HUDEP-2 (cell line): ENCODE measurements at regions not wholly inside any gene's neighbourhood (a gene's known extent, or its start where the extent isn't known, plus 50 kb on each side); places are given as distances from the start of the nearest gene placed in this dataset.
"Not testable (repeated sequence)": the region's sequence is repeated elsewhere in the genome, so short reads cannot be mapped to it uniquely, and the experiment has no call there.

Experiments used
- DNase-seq, 76 experiments: peaks; one replicate each; lab custom pipeline; 2025; ENCODE audit not compliant: unreplicated experiment in 76 of 76; lab: John Stamatoyannopoulos, UW

GRCh38 chr6:168840299-168840698 lies 399.3 kb downstream of the SMOC2 start:
- DNase-seq, result not testable (repeated sequence)

GRCh38 chr6:168838037-168838399 lies 397.0 kb downstream of the SMOC2 start:
- no peak for DNase-seq

GRCh38 chr6:168837254-168838036 lies 396.5 kb downstream of the SMOC2 start:
- no peak for DNase-seq

- no peak for DNase-seq
These were observed 395.0 kb downstream of the SMOC2 start for GRCh38 chr6:168835991-168836390.

- DNase-seq, result no peak
These were observed 393.8 kb downstream of the SMOC2 start for GRCh38 chr6:168834801-168835200.

- DNase-seq, result no peak
These were observed 393.1 kb downstream of the SMOC2 start for GRCh38 chr6:168834042-168834587.

- no peak for DNase-seq
These were observed 387.8 kb downstream of the SMOC2 start for GRCh38 chr6:168828800-168829199.

- no peak for DNase-seq
These were observed 387.1 kb downstream of the SMOC2 start for GRCh38 chr6:168828035-168828434.

- no peak for DNase-seq
These were observed 386.5 kb downstream of the SMOC2 start for GRCh38 chr6:168827586-168827871.

- DNase-seq, result no peak
These were observed 386.0 kb downstream of the SMOC2 start for GRCh38 chr6:168826726-168827585.

- no peak for DNase-seq
These were observed 385.1 kb downstream of the SMOC2 start for GRCh38 chr6:168826078-168826390.

GRCh38 chr6:168825226-168826077 lies 384.5 kb downstream of the SMOC2 start:
- DNase-seq, result no peak

- DNase-seq, result no peak
These were observed 382.6 kb downstream of the SMOC2 start for GRCh38 chr6:168823397-168824212.

GRCh38 chr6:168822376-168822775 lies 381.4 kb downstream of the SMOC2 start:
- DNase-seq, result no peak

- DNase-seq, result no peak
These were observed 378.6 kb downstream of the SMOC2 start for GRCh38 chr6:168819546-168819945.

GRCh38 chr6:168817558-168818159 lies 376.7 kb downstream of the SMOC2 start:
- no peak for DNase-seq

GRCh38 chr6:168815229-168815628 lies 374.2 kb downstream of the SMOC2 start:
- peak in 4 of 76 experiments; percentile 2 to 6 (median 4) for DNase-seq

- DNase-seq, result no peak
These were observed 367.2 kb downstream of the SMOC2 start for GRCh38 chr6:168808232-168808631.

GRCh38 chr6:168804331-168804730 lies 363.3 kb downstream of the SMOC2 start:
- no peak for DNase-seq

GRCh38 chr6:168803874-168804273 lies 362.9 kb downstream of the SMOC2 start:
- no peak for DNase-seq
